ENCODE measurements at regions not wholly inside any gene's neighbourhood (a gene's known extent, or its start where the extent isn't known, plus 50 kb on each side); places are given as distances from the start of the nearest gene placed in this dataset.

GRCh38 chr6:154561750-154562149 lies 51.3 kb upstream of the CNKSR3 start:
- FAIRE-seq, result no peak

GRCh38 chr6:154565331-154565730 lies 54.8 kb upstream of the CNKSR3 start:
- no peak for FAIRE-seq

GRCh38 chr6:154566866-154567265 lies 56.4 kb upstream of the CNKSR3 start:
- no peak for FAIRE-seq

GRCh38 chr6:154567695-154568220 lies 57.3 kb upstream of the CNKSR3 start:
- FAIRE-seq, result peak; percentile 33

GRCh38 chr6:154569156-154569862 lies 58.8 kb upstream of the CNKSR3 start:
- FAIRE-seq, result no peak

GRCh38 chr6:154570505-154570904 lies 60.0 kb upstream of the CNKSR3 start:
- FAIRE-seq, result no peak

- FAIRE-seq, result no peak
Observed at GRCh38 chr6:154572556-154572955, 62.1 kb upstream of the CNKSR3 start.

GRCh38 chr6:154578004-154578559 lies 67.6 kb upstream of the CNKSR3 start:
- FAIRE-seq, result no peak

- no peak for FAIRE-seq
Observed at GRCh38 chr6:154579046-154579445, 68.6 kb upstream of the CNKSR3 start.

GRCh38 chr6:154579485-154579884 lies 69.0 kb upstream of the CNKSR3 start:
- no peak for FAIRE-seq

- FAIRE-seq, result no peak
Observed at GRCh38 chr6:154580397-154581135, 70.1 kb upstream of the CNKSR3 start.

- FAIRE-seq, result peak; percentile 31
Observed at GRCh38 chr6:154582696-154583095, 72.2 kb upstream of the CNKSR3 start.

GRCh38 chr6:154583546-154584188 lies 73.2 kb upstream of the CNKSR3 start:
- FAIRE-seq, result no peak

- FAIRE-seq, result no peak
Observed at GRCh38 chr6:154590756-154591155, 80.3 kb upstream of the CNKSR3 start.

GRCh38 chr6:154591234-154591633 lies 80.7 kb upstream of the CNKSR3 start:
- FAIRE-seq, result peak; percentile 14

- no peak for FAIRE-seq
Observed at GRCh38 chr6:154592199-154592860, 81.8 kb upstream of the CNKSR3 start.

- no peak for FAIRE-seq
Observed at GRCh38 chr6:154593122-154593521, 82.6 kb upstream of the CNKSR3 start.

GRCh38 chr6:154594496-154595198 lies 84.2 kb upstream of the CNKSR3 start:
- no peak for FAIRE-seq

GRCh38 chr6:154595538-154595937 lies 85.1 kb upstream of the CNKSR3 start:
- FAIRE-seq, result no peak

- FAIRE-seq, result no peak
Observed at GRCh38 chr6:154596009-154596408, 85.5 kb upstream of the CNKSR3 start.

- no peak for FAIRE-seq
Observed at GRCh38 chr6:154596701-154597100, 86.2 kb upstream of the CNKSR3 start.

GRCh38 chr6:154598399-154598798 lies 87.9 kb upstream of the CNKSR3 start:
- FAIRE-seq, result no peak
